Central memory CD8-positive, alpha-beta T cell (primary cell): ENCODE measurements at regions not wholly inside any gene's neighbourhood (a gene's known extent, or its start where the extent isn't known, plus 50 kb on each side); places are given as distances from the start of the nearest gene placed in this dataset.
"Not testable (repeated sequence)": the region's sequence is repeated elsewhere in the genome, so short reads cannot be mapped to it uniquely, and the experiment has no call there.

ENCODE experiments used
- ATAC-seq: fragments of 150-1000 bp; cut with Tn5 transposase; replicated peaks from 2 replicates; pipeline ENCODE4 v1.10.0; 2022; ENCODE audit warnings: mild to moderate bottlenecking, moderate FRiP score, moderate number of reproducible peaks; ENCODE audit not compliant: poor library complexity, severe bottlenecking; ENCODE audit errors: extremely low read depth
- DNase-seq, 2 donors: peaks; one replicate each; pipeline ENCODE4 v3.0.0; 2021; ENCODE audit warnings: low spot score in 2 of 2
- H3K27ac Mint-ChIP-seq: one replicate; pipeline ENCODE4 v1.8.0; 2022; ENCODE audit warnings: low read depth, mild to moderate bottlenecking, moderate library complexity, mixed read lengths
- H3K27me3 Mint-ChIP-seq: one replicate; pipeline ENCODE4 v1.8.0; 2022; ENCODE audit warnings: mixed read lengths
- H3K36me3 Mint-ChIP-seq: one replicate; pipeline ENCODE4 v1.8.0; 2022; ENCODE audit warnings: mild to moderate bottlenecking, moderate library complexity, mixed read lengths; ENCODE audit not compliant: insufficient read depth
- H3K4me1 Mint-ChIP-seq: one replicate; pipeline ENCODE4 v1.8.0; 2022; ENCODE audit warnings: mixed read lengths
- H3K4me3 Mint-ChIP-seq: one replicate; pipeline ENCODE4 v1.8.0; 2022; ENCODE audit warnings: mild to moderate bottlenecking, moderate library complexity, mixed read lengths
- H3K9me3 Mint-ChIP-seq: one replicate; pipeline ENCODE4 v1.8.0; 2022; ENCODE audit warnings: mixed read lengths

GRCh38 chr2:87151835-87152493, 130.3 kb upstream of the PLGLB1 start:
- ATAC-seq: peak; percentile 32
- not testable (repeated sequence) for H3K9me3 Mint-ChIP-seq, H3K27me3 Mint-ChIP-seq, H3K36me3 Mint-ChIP-seq, H3K27ac Mint-ChIP-seq, H3K4me3 Mint-ChIP-seq, DNase-seq, H3K4me1 Mint-ChIP-seq

- not testable (repeated sequence) for H3K27ac Mint-ChIP-seq, ATAC-seq, H3K27me3 Mint-ChIP-seq, H3K36me3 Mint-ChIP-seq, H3K4me1 Mint-ChIP-seq, H3K9me3 Mint-ChIP-seq, DNase-seq, H3K4me3 Mint-ChIP-seq
These were observed 152.8 kb upstream of the PLGLB1 start for GRCh38 chr2:87174454-87174853.

GRCh38 chr2:87183373-87183772, 161.7 kb upstream of the PLGLB1 start:
- not testable (repeated sequence) for ATAC-seq, H3K4me1 Mint-ChIP-seq, H3K9me3 Mint-ChIP-seq, DNase-seq, H3K27me3 Mint-ChIP-seq, H3K27ac Mint-ChIP-seq, H3K4me3 Mint-ChIP-seq, H3K36me3 Mint-ChIP-seq

GRCh38 chr2:87184260-87184659, 162.6 kb upstream of the PLGLB1 start:
- not testable (repeated sequence) for H3K4me3 Mint-ChIP-seq, H3K27ac Mint-ChIP-seq, ATAC-seq, DNase-seq, H3K36me3 Mint-ChIP-seq, H3K9me3 Mint-ChIP-seq, H3K27me3 Mint-ChIP-seq, H3K4me1 Mint-ChIP-seq

GRCh38 chr2:87189214-87189613, 167.6 kb upstream of the PLGLB1 start:
- H3K27ac Mint-ChIP-seq, H3K36me3 Mint-ChIP-seq, H3K4me1 Mint-ChIP-seq, H3K4me3 Mint-ChIP-seq, ATAC-seq, H3K9me3 Mint-ChIP-seq, DNase-seq, H3K27me3 Mint-ChIP-seq: not testable (repeated sequence)

GRCh38 chr2:87193336-87193735, 171.7 kb upstream of the PLGLB1 start:
- H3K36me3 Mint-ChIP-seq, H3K27ac Mint-ChIP-seq, H3K27me3 Mint-ChIP-seq, H3K4me1 Mint-ChIP-seq, DNase-seq, H3K4me3 Mint-ChIP-seq, H3K9me3 Mint-ChIP-seq, ATAC-seq: not testable (repeated sequence)

GRCh38 chr2:87194254-87194999, 172.8 kb upstream of the PLGLB1 start:
- not testable (repeated sequence) for H3K36me3 Mint-ChIP-seq, H3K4me1 Mint-ChIP-seq, H3K4me3 Mint-ChIP-seq

GRCh38 chr2:87196720-87197388, 175.2 kb upstream of the PLGLB1 start:
- not testable (repeated sequence) for H3K4me3 Mint-ChIP-seq, ATAC-seq, H3K4me1 Mint-ChIP-seq, H3K36me3 Mint-ChIP-seq, DNase-seq, H3K27me3 Mint-ChIP-seq, H3K9me3 Mint-ChIP-seq, H3K27ac Mint-ChIP-seq

More at GRCh38 chr2:87194254-87194999, 172.8 kb upstream of the PLGLB1 start:
- not testable (repeated sequence) for DNase-seq, H3K27me3 Mint-ChIP-seq, H3K27ac Mint-ChIP-seq, H3K9me3 Mint-ChIP-seq, ATAC-seq

- H3K27ac Mint-ChIP-seq, H3K9me3 Mint-ChIP-seq, H3K4me3 Mint-ChIP-seq, ATAC-seq, DNase-seq, H3K27me3 Mint-ChIP-seq, H3K36me3 Mint-ChIP-seq, H3K4me1 Mint-ChIP-seq: not testable (repeated sequence)
These were observed 176.8 kb upstream of the PLGLB1 start for GRCh38 chr2:87198422-87198821.

- DNase-seq, H3K4me1 Mint-ChIP-seq, H3K27ac Mint-ChIP-seq, ATAC-seq, H3K4me3 Mint-ChIP-seq, H3K27me3 Mint-ChIP-seq, H3K9me3 Mint-ChIP-seq, H3K36me3 Mint-ChIP-seq: not testable (repeated sequence)
These were observed 177.6 kb upstream of the PLGLB1 start for GRCh38 chr2:87199228-87199627.

- not testable (repeated sequence) for H3K4me1 Mint-ChIP-seq, H3K27me3 Mint-ChIP-seq, H3K36me3 Mint-ChIP-seq, ATAC-seq, DNase-seq, H3K27ac Mint-ChIP-seq, H3K9me3 Mint-ChIP-seq, H3K4me3 Mint-ChIP-seq
These were observed 183.0 kb upstream of the PLGLB1 start for GRCh38 chr2:87204569-87205147.

- not testable (repeated sequence) for H3K27me3 Mint-ChIP-seq, ATAC-seq, H3K27ac Mint-ChIP-seq, DNase-seq, H3K36me3 Mint-ChIP-seq, H3K4me3 Mint-ChIP-seq, H3K4me1 Mint-ChIP-seq, H3K9me3 Mint-ChIP-seq
These were observed 191.3 kb upstream of the PLGLB1 start for GRCh38 chr2:87212938-87213337.
